COR-L47 (cell line): ENCODE measurements at regions not wholly inside any gene's neighbourhood (a gene's known extent, or its start where the extent isn't known, plus 50 kb on each side); places are given as distances from the start of the nearest gene placed in this dataset.
A peak's percentile ranks its signal among the peaks of the same experiment; 100 is the strongest.
"Not testable (repeated sequence)": the region's sequence is repeated elsewhere in the genome, so short reads cannot be mapped to it uniquely, and the experiment has no call there.

Experiments
- DNase-seq: peaks from one replicate; lab custom pipeline; 2025; lab: John Stamatoyannopoulos, UW

- peak; percentile 83 for DNase-seq
These were observed 100.6 kb upstream of the PABPC3 start for GRCh38 chr13:24995225-24995804.

GRCh38 chr13:24997367-24997967, 98.5 kb upstream of the PABPC3 start:
- DNase-seq, result peak; percentile 13

- DNase-seq, result no peak
These were observed 97.5 kb upstream of the PABPC3 start for GRCh38 chr13:24998433-24998832.

GRCh38 chr13:25001476-25002206, 94.3 kb upstream of the PABPC3 start:
- DNase-seq, result no peak

GRCh38 chr13:25002311-25002710, 93.6 kb upstream of the PABPC3 start:
- DNase-seq, result not testable (repeated sequence)

GRCh38 chr13:25004489-25004888, 91.4 kb upstream of the PABPC3 start:
- DNase-seq, result not testable (repeated sequence)

GRCh38 chr13:25005050-25005497, 90.9 kb upstream of the PABPC3 start:
- DNase-seq, result peak; percentile 8

- not testable (repeated sequence) for DNase-seq
These were observed 88.5 kb upstream of the PABPC3 start for GRCh38 chr13:25007389-25007788.

- not testable (repeated sequence) for DNase-seq
These were observed 81.5 kb upstream of the PABPC3 start for GRCh38 chr13:25014398-25014973.

- DNase-seq, result not testable (repeated sequence)
These were observed 78.8 kb upstream of the PABPC3 start for GRCh38 chr13:25017176-25017575.

- peak; percentile 73 for DNase-seq
These were observed 77.9 kb upstream of the PABPC3 start for GRCh38 chr13:25017808-25018728.

- DNase-seq, result peak; percentile 35
These were observed 77.2 kb upstream of the PABPC3 start for GRCh38 chr13:25018729-25019115.

- not testable (repeated sequence) for DNase-seq
These were observed 76.2 kb upstream of the PABPC3 start for GRCh38 chr13:25019741-25020140.

- DNase-seq, result no peak
These were observed 71.8 kb upstream of the PABPC3 start for GRCh38 chr13:25024175-25024574.

GRCh38 chr13:25032160-25032559, 63.8 kb upstream of the PABPC3 start:
- DNase-seq, result no peak

GRCh38 chr13:25034173-25034572, 61.8 kb upstream of the PABPC3 start:
- no peak for DNase-seq

GRCh38 chr13:25037057-25037813, 58.7 kb upstream of the PABPC3 start:
- peak; percentile 58 for DNase-seq

GRCh38 chr13:25042151-25042865, 53.6 kb upstream of the PABPC3 start:
- DNase-seq, result peak; percentile 5

GRCh38 chr13:25044071-25044470, 51.9 kb upstream of the PABPC3 start:
- no peak for DNase-seq
